ENCODE measurements at regions not wholly inside any gene's neighbourhood (a gene's known extent, or its start where the extent isn't known, plus 50 kb on each side); places are given as distances from the start of the nearest gene placed in this dataset.
"Not testable (repeated sequence)": the region's sequence is repeated elsewhere in the genome, so short reads cannot be mapped to it uniquely, and the experiment has no call there.

DNA sequence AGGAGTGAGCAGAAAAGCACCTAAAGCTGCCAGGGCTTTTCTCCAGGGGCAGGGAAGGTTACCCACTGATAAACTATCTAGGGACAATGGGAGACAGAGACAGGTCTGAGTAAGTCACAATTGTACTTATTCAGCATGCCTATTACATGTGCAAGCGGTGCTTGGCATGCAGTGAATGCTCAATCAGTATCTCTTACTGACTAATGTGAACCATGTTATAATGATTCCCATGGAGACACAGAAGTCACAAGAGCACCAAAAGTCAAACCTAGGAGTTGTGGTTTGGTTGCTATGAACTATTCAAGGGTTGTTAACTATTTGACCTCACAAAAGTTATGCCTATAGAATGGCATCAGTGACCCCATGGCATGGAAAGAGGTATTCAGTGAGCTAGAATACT, 50.0 kb upstream of the RASGRP1 start:
- no peak for DNase-seq (ENCODE audit: low spot score)

DNA sequence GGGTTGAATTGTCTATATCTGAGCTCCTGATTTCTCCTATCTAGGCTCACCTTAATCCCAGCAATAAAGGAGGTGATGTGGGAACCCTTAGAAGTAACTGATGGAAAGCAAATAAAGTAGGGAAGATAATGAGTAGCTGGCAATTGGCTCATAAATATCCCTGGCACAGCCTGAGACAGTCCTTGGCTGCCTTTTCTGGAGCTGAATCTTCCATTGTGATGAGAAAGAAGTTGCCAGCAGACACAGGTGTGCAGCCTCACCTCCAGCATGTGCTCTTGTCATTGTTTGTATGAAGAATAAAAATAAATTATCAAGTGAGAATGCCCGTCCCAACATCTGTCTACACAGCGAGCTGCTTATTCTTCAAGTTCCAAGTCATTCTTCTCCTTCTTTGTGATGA, 53.2 kb upstream of the RASGRP1 start:
- no peak for DNase-seq (ENCODE audit: low spot score)

DNA sequence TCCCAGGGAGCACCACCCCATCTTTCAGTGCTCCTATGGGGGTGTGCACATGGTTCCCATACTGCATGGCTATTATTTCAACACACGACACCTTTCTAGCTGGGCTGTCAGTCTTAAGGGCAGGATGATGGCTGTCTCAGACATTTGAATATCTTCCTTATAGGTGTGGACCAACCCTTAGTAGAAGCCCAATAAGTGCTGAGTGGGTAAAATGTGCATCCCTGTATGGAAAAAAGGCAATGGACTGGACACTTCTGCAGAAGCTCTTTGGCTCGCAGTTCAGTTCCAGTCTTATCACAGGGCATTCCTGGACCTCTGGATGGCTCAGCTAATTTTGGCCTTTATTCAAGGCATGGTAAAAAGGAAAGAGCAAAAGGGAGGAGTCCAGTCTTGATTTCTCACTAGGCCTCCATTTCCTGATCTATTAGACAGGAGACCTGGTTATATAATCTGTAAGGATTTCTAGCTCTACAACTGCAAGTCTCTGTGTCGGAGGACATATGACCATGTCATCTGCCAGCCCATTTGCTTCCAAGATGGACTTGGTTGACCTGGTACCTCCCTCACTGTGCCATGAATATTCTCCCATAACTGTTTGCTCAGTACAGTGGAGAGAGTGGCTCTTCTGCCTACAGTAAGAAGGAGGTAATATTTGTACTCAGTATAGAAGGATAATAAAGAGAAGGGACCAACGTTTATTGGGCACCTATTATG, 53.8 kb upstream of the RASGRP1 start:
- DNase-seq (ENCODE audit: low spot score): no peak

DNA sequence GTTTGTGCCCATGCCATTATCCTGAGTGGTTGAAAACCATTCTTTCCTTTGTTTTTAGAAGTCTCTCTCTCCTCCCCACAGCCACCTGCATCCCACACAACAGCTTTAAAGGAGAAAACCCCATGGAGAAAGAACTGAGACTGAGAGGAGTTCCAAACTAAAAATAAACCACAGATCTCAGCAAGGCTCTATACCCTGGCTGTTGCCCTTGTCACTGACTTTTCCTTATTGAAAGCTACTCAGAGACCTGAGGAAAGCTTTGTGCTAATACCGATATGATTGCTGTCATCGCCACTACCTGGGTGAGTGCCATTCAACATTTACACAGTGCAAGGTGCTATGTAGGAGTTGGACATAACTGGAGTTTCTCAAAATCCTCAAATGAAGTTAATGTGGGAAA, 55.5 kb upstream of the RASGRP1 start:
- DNase-seq (ENCODE audit: low spot score): no peak

DNA sequence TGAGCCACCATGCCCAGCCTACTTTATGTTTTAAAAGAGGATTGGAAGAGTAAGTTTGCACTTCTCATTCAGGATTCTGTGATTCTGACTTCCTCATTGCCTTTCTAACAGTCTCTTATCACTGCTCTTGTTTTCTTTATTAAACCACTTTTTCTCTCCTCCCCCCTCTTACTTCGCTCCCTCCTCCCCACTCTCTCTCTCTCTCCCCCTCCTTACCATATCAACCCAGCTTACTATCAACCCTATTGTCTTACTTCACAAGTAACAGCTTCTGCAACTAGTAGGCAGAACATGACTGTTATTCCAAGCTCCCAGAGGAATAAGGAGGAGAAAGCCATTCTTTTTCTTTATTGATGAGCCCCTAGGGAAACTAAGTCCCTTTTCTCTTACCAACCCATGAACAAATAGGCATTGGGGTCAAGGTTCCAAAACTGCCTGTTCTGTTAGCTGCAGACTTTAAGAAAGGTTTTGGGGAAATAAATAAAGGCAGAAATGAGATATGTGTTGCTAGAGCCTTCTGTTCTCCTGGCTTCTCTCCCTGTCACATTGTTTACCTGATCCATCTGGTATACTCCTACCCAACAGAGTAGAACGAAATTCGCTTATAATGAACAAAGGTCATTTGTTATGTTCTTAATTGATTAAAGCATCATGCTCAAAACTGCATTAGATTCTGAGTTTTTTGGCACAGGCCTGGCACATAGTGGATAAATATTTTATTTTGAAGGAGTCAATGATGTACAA, 56.4 kb upstream of the RASGRP1 start:
- DNase-seq (ENCODE audit: low spot score): no peak

DNA sequence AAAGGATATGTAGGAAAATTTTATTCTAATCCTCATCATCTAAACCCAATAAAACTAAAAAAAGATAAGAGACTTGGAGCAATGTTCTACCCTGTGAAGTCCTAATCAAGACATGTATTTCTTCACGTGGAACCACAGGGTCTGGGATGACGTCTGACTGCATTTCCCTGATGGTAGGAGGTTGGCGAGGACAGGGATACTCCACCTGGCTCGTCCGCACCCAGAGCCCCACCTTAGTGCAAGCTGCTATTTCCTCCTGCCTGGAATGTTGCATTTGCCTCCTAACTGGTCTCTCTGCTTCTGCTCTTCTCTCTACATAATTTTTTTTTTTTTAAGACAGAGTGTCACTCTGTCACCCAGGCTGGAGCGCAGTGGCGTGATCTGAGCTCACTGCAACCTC, 57.7 kb upstream of the RASGRP1 start:
- no peak for DNase-seq (ENCODE audit: low spot score)

DNA sequence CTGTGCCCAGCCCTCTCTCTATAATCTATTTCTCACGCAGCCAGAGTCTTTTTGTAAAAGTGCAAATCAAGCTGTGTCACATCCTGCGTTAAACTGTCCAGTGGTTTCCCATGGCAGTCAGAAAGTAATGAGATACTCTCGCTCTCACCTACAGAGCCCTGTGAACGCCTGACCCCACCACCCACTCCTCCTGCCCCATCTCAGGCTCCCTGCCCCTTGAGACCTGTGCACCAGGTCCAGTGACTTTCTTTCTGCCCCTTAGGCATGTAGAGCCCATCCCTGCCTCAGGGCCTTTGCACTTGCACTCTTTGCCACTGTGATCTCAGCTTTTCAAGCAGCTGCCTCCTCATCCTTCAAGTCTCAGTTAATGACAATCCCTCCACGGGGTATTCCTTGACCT, 58.3 kb upstream of the RASGRP1 start:
- no peak for DNase-seq (ENCODE audit: low spot score)

DNA sequence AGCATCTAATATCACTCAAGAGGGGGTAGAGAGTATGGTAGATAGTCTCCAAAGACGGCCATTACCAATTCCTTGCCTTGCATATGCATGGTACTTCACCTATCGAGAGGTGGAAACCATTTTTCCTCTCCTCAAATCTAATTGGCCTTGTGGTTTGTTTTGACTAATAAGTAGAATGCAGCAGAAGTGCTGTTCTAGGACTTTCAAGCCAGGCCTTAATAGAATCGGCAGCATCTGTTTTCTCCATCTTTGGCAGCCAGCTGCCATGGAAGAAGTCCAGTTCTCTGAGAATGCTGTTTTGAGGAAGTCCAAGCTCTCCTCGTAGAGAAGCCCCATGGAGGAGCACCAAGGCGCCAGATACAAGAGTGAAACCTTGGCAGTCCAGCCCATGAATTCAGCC, 59.1 kb upstream of the RASGRP1 start:
- DNase-seq (ENCODE audit: low spot score): no peak

DNA sequence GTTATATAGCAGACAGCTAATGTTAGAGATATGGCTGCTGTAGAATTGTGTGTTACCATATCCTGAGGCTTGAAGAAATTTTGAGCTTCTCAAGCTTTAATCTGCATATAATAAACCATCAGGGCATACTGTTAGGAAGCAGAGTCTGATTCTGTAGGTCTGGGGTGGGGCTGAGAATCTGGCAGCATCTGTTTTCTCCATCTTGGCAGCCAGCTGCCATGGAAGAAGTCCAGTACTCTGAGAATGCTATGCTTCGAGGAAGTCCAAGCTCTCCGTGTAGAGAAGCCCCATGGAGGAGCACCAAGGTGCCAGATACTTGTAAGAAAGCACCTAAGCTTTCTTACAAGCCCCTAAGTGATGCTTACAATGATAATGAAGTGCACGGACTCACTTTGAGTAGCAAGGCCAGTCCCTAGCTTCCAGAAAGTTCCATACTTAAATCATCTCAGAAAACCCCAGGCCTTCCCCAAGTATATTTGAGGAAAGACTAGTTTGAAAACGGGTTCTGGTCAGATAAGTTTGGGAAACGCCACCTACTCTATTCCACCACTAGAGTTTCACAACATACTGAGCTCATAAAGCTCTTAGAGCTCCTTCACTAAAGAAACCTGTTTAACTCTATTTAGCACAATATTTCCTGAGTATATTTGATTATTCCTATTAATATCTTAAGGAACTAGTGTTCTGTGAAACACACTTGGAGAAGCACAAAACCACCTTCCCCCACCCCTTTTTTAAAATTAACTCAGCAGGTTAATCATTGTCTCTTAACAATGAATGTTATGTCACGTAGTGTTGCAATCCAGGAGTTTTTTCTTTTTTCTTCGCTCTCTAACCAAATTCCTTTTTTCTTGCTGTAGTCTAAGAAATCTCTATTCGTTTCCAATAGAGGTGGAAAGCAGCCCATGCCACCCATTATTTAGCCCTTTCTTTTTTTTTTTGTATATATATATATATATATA, 59.9 kb upstream of the RASGRP1 start:
- no peak for DNase-seq (ENCODE audit: low spot score)

DNA sequence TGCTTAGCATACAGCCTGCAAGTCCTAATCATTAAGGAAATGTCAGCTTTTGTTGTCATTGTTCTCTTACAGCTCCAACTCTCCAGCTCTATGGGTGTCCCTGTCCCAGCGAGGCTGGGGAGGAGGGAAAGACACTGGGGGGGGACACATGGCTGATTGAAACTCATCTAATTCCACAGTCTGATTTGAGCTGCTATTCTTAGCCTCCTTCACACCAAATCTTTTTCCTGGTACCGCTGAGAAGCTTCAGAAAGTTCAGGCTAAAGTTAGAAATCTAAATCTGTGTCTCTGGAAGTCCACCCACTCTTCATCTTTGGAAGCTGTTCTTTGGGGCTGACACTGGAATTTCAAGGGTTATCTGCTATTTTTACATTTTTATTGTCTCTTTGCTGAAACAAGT, 61.3 kb upstream of the RASGRP1 start:
- DNase-seq (ENCODE audit: low spot score): no peak

DNA sequence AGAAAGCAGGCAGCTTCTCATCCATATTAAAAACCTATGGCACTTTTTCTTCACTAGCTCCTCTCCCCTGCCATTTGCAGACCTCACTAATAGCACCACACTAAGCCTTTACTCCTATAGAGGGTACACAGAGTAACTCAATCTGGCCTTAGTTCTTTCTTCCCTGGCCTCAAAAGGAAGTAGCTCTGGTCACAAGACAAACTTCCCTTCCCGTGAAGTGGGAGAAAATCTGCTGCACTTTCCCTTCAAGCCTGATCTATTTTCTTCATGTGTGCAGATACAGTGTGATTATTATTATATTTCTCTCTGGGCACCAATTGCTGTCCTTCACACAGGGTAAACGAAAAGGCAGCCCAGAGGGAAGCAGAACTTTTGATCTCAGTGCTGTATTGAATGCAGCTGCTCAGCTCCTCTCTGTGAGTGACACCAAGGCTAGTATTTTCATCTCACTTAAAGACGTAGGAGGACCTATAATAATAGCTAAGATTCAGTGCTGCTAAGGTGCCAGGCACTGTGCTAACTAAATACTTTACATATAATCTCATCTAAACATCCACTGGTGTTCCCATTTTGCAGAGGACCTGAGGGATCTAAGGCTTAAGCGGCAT, 61.9 kb upstream of the RASGRP1 start:
- DNase-seq (ENCODE audit: low spot score): no peak

DNA sequence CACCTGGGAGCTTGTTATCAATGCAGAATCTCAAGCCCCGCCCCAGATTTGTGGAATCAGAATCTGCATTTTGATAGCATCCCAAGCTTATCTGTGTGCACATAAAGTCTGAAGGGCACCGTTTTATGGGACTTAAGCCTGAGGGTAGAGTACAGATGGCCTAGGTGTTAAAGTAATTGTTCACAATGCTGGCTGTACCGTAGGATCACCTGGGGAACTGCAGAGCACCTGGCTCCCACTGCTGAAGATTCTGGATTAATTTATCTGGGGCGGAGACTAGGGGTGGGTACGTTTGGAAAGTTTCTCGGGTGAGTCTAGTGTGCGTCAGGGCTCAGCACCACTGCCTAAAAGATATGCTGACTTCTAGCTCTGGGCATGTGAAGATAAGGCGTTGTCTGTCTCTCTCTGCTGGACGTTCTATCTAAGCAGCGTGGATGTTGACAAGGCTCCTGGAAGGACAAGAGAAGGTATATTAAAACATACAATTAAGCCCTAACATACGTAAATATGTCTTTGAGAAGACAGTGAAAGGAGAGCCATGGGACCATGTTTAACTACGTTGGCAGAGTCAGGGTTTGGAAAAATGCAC, 63.2 kb upstream of the RASGRP1 start:
- DNase-seq (ENCODE audit: low spot score): no peak

DNA sequence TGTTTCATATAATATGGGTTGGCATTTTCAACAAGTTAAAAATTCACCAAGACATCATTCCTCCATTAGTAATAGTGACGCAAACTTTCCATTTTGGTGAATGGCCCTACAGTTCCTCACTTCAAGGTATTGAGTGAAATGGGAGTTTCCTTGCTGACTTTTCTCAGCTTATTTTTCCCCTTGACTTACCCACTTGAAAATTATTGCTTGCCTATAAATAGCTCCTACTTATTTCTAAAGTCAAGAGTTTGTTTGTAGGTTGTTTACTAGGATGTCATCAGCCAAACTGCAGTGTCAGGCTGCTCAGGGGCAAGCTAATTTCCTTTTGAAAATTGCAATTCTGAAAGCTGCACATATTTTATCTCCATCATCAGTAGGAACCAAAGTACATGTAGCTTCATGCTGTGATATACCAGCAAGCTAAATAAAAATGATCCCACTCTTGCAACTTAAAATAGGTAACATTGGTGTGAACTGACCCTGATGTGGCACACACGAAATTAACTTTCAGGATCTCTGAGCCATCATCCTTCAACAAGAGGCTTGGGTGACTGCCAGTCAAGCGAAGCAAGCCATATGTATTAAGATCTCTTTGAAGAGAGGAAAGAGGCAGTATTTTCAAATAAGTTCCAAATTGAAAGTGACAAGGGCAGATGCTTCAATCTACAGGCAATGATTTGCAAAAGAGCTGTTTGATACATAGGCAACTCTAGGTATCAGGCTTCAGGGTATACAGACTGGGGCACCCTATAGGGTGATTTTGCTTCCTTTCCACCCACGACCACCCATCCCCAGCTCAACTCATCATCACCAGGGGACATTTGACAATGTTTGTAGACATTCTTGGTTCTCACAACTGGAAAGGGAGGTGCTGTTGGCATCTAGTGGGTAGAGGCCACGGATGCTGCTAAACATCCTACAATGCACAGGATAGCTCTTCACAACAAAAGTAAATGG, 66.8 kb upstream of the RASGRP1 start:
- no peak for DNase-seq (ENCODE audit: low spot score)

DNA sequence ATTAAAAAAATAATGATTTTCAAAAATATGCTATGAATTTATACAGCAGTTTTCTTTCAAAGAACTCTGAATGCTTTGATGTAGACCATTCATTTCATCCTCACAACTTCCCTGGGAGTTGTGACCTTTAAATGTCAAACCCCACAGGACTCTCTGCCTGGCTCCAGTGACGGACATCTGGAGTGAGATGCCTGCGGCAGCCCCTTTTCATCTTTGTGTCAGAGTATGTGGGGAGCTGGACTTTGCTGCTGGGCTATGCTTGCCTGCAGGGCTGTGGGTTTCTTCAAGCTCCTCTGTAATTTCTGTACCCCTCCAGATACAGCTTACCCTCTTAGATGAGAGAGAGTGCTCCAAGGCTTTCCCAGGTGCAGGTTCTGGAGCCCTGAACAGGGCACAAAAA, 70.6 kb upstream of the RASGRP1 start:
- no peak for DNase-seq (ENCODE audit: low spot score)

DNA sequence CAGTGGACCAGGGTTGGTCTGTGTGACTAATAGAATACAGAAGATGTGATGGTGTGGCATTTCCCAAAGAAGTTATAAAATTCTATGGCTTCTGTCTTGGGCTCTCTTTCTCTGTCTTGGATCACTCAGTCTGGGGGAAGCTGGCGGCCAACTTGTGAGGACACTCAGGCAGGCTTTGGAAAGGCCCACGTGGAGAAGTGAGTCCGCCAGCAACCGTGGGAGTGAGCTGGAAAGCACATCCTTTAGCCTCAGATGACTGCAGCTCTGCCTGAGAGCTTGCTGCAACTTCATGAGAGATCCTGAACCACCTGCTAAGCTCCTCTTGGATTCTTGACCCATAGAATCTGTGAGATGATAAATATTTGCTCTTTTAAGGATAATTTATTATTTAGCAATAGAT, 72.0 kb upstream of the RASGRP1 start:
- DNase-seq (ENCODE audit: low spot score): no peak

DNA sequence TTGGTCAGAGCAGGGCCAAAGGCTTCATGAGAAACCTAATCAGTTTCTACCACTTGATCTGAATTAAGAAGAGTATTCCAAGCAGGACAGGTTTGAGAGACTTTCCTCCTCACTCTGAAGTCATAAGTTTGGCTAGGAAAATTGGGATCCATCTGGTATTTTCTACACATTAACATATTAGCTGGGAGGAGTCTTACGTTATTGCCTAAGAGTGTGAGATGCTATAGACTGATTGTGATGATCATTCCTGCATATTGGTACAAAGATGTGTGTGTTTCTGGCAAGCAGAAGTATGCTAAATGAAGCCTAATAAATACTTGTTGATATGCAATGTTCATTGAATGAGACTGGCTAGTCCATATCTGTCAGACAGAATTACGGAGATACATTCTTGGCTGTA, 73.5 kb upstream of the RASGRP1 start:
- DNase-seq (ENCODE audit: low spot score): no peak

DNA sequence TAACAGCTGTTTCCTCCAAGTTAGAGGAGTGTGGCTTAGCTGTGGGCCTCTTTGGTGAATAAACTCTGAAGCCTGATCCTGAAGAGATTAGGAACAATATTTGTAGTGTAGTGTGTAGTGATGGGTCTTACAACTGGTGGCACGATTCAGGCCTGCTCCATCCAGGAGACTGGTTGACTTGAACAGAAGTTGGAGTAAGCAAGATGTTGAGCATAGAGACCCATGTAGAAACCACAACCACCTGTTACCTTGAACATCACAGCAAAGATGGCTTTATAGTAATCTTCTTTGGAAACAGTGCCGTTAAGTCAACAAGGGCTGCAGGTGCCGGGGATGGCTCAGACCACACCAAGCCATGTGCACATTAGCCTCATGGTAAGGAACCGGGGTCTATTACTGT, 74.2 kb upstream of the RASGRP1 start:
- no peak for DNase-seq (ENCODE audit: low spot score)

DNA sequence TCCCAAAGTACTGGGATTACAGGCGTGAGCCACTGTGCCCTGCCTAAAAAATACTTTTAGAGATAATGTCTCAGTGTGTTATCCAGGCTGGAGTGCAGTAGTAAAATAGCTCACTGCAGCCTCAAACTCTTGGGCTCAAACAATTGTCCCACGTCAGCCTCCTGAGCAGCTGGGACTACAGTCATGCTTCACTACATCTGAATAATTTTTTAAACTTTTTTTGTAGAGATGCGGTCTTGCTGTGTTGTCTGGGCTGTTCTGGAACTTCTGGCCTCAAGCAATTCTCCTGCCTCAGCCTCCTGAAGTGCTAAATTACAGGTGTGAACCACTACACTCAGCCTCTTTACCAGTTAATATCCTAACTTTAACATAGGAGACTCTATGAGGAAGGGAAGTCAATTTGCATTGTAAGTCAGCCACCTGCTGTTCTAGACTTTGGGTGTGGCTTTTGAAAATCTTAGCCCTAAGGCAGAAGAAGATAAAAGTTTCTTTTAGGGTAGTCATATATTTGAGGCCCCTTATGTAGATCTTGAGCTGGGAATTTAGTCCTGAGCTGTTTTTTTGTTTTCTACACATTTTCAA, 78.2 kb upstream of the RASGRP1 start:
- no peak for DNase-seq (ENCODE audit: low spot score)

DNA sequence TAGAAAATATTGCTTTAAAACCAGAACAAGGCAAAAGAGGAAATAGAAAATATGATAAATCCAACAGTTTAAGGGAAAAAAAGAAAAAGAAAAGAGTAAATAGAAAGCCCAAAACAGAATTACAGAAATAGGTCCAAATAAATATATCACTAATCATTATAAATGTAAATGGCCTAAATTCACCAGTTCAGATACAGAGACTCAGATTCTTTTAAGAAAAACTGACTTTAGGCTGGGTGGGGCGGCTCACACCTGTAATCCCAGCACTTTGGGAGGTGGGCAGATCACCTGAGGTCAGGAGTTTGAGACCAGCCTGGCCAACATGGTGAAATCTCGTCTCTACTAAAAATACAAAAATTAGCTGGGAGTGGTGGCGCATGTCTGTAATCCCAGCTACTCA, 79.7 kb upstream of the RASGRP1 start:
- not testable (repeated sequence) for DNase-seq (ENCODE audit: low spot score)

DNA sequence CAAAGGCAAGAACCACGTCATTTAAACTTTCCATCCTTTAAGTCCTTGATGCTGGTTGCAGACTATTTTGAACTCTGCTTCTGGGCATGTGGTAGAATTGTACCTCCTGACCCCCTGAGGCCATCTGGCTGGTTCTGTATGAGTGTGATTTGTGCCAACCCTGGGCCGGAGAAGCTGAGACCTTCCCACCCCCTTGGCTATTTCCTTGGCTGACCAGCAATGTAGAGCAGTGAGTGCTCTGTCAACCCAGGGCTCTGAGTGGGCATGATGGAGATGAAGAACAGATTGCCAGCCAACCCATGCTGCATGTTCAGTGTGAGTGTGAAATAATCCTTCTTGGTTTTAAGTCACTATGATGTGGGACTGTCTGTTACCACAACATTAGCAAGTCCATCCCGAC, 82.1 kb upstream of the RASGRP1 start:
- DNase-seq (ENCODE audit: low spot score): no peak

Data from HT-29 (cell line).